H9 (cell line): ENCODE measurements at regions not wholly inside any gene's neighbourhood (a gene's known extent, or its start where the extent isn't known, plus 50 kb on each side); places are given as distances from the start of the nearest gene placed in this dataset.

Source experiments
- DNase-seq: peaks from one replicate; pipeline ENCODE4 v3.0.0-alpha.2; 2017
- H2AFZ ChIP-seq: one replicate; pipeline ENCODE4 v1.6.1; 2013; ENCODE audit warnings: mild to moderate bottlenecking, low read length, control low read depth, moderate library complexity
- H2AK5ac ChIP-seq: 2 replicates; pipeline ENCODE4 v1.6.1; 2013; ENCODE audit warnings: low read length, control low read depth, mixed read lengths; ENCODE audit not compliant: insufficient read length
- H2BK120ac ChIP-seq: one replicate; pipeline ENCODE4 v1.6.1; 2013; ENCODE audit warnings: low read depth, mild to moderate bottlenecking, low read length, control low read depth, inconsistent platforms; ENCODE audit not compliant: poor library complexity, severe bottlenecking
- H2BK12ac ChIP-seq: 2 replicates; pipeline ENCODE4 v1.6.1; 2013; ENCODE audit warnings: low read length, control low read depth, mixed read lengths, low read depth; ENCODE audit not compliant: insufficient read length
- H2BK15ac ChIP-seq: 2 replicates; pipeline ENCODE4 v1.6.1; 2013; ENCODE audit warnings: low read depth, low read length, control low read depth
- H2BK20ac ChIP-seq: one replicate; pipeline ENCODE4 v1.6.1; 2013; ENCODE audit warnings: low read depth, mild to moderate bottlenecking, low read length, control low read depth, inconsistent platforms; ENCODE audit not compliant: poor library complexity, severe bottlenecking
- H2BK5ac ChIP-seq: 2 replicates; pipeline ENCODE4 v1.6.1; 2013; ENCODE audit warnings: low read length, control low read depth, mixed read lengths; ENCODE audit not compliant: insufficient read length
- H3K14ac ChIP-seq: 2 replicates; pipeline ENCODE4 v1.6.1; 2013; ENCODE audit warnings: low read length, control low read depth; ENCODE audit not compliant: insufficient read depth
- H3K18ac ChIP-seq: 2 replicates; pipeline ENCODE4 v1.6.1; 2013; ENCODE audit warnings: low read depth, mild to moderate bottlenecking, mixed read lengths, low read length, control low read depth; ENCODE audit not compliant: insufficient read length
- H3K23ac ChIP-seq: 2 replicates; pipeline ENCODE4 v1.6.1; 2013; ENCODE audit warnings: low read length, control low read depth, mixed read lengths, low read depth; ENCODE audit not compliant: insufficient read length
- H3K23me2 ChIP-seq: 2 replicates; pipeline ENCODE4 v1.6.1; 2013; ENCODE audit warnings: low read depth, mild to moderate bottlenecking, mixed read lengths, low read length, control low read depth; ENCODE audit not compliant: insufficient read length, poor library complexity, severe bottlenecking
- H3K27ac ChIP-seq: 2 replicates; pipeline ENCODE4 v1.5.1; 2013; ENCODE audit warnings: low read length, control low read depth, mixed read lengths, low read depth; ENCODE audit not compliant: insufficient read length
- H3K27me3 ChIP-seq: 2 replicates; pipeline ENCODE4 v1.6.1; 2013; ENCODE audit warnings: low read length, control low read depth, inconsistent platforms; ENCODE audit not compliant: insufficient read depth
- H3K4ac ChIP-seq: 2 replicates; pipeline ENCODE4 v1.6.1; 2013; ENCODE audit warnings: low read depth, mild to moderate bottlenecking, control low read depth, inconsistent platforms, low read length, moderate library complexity
- H3K4me1 ChIP-seq: 2 replicates; pipeline ENCODE4 v1.6.1; 2013; ENCODE audit warnings: low read length, control low read depth, inconsistent platforms; ENCODE audit not compliant: insufficient read depth
- H3K4me2 ChIP-seq: 2 replicates; pipeline ENCODE4 v1.6.1; 2013; ENCODE audit warnings: low read length, control low read depth, mixed read lengths; ENCODE audit not compliant: insufficient read length, insufficient read depth
- H3K56ac ChIP-seq: 2 replicates; pipeline ENCODE4 v1.6.1; 2013; ENCODE audit warnings: low read depth, mild to moderate bottlenecking, mixed read lengths, low read length, control low read depth; ENCODE audit not compliant: insufficient read length
- H3K79me1 ChIP-seq: 2 replicates; pipeline ENCODE4 v1.6.1; 2013; ENCODE audit warnings: low read depth, mild to moderate bottlenecking, moderate library complexity, low read length, control low read depth, inconsistent platforms; ENCODE audit not compliant: insufficient read depth, poor library complexity, severe bottlenecking
- H3K79me2 ChIP-seq: 2 replicates; pipeline ENCODE4 v1.6.1; 2013; ENCODE audit warnings: low read length, control low read depth, inconsistent platforms; ENCODE audit not compliant: insufficient read depth
- H3K9ac ChIP-seq: 2 replicates; pipeline ENCODE4 v1.6.1; 2013; ENCODE audit warnings: low read length, control low read depth, mixed read lengths; ENCODE audit not compliant: insufficient read length; ENCODE audit errors: extremely low read depth
- H3K9me3 ChIP-seq: one replicate; pipeline ENCODE4 v1.6.1; 2013; ENCODE audit warnings: low read depth, low read length, inconsistent platforms; ENCODE audit not compliant: control insufficient read depth
- H3T11ph ChIP-seq: one replicate; pipeline ENCODE4 v1.6.1; 2013; ENCODE audit warnings: mild to moderate bottlenecking, low read length, control low read depth, inconsistent platforms
- H4K20me1 ChIP-seq: one replicate; pipeline ENCODE4 v1.6.1; 2013; ENCODE audit not compliant: control insufficient read depth, insufficient read length, insufficient read depth
- H4K5ac ChIP-seq: 2 replicates; pipeline ENCODE4 v1.6.1; 2013; ENCODE audit warnings: low read depth, mild to moderate bottlenecking, mixed read lengths, low read length, control low read depth; ENCODE audit not compliant: insufficient read length
- H4K8ac ChIP-seq: replicated peaks from 2 replicates; pipeline ENCODE4 v1.6.1; 2013; ENCODE audit warnings: low read length, control low read depth, mixed read lengths, low read depth; ENCODE audit not compliant: insufficient read length
- H4K91ac ChIP-seq: 2 replicates; pipeline ENCODE4 v1.6.1; 2013; ENCODE audit warnings: low read depth, mild to moderate bottlenecking, moderate library complexity, mixed read lengths, low read length, control low read depth; ENCODE audit not compliant: insufficient read length
- H3K27ac Mint-ChIP-seq, 3 experiments: 2 replicates in 2 of 3; 3 replicates in 1 of 3; pipeline ENCODE4 v1.8.0; 2020 to 2021; ENCODE audit warnings: mixed read lengths in 3 of 3, mild to moderate bottlenecking in 1 of 3, moderate library complexity in 1 of 3
- H3K27me3 Mint-ChIP-seq: 2 replicates; pipeline ENCODE4 v1.8.0; 2021; ENCODE audit warnings: low read depth, mild to moderate bottlenecking, moderate library complexity, mixed read lengths
- H3K36me3 Mint-ChIP-seq, 3 experiments: 2 replicates in 2 of 3; 3 replicates in 1 of 3; pipeline ENCODE4 v1.8.0; 2020 to 2021; ENCODE audit warnings: low read depth in 3 of 3, mixed read lengths in 3 of 3; ENCODE audit not compliant: insufficient read depth in 1 of 3
- H3K4me1 Mint-ChIP-seq, 2 experiments: 2 replicates each; pipeline ENCODE4 v1.8.0; 2020; ENCODE audit warnings: mixed read lengths in 2 of 2
- H3K4me3 Mint-ChIP-seq, 2 experiments: 2 replicates in 1 of 2; 3 replicates in 1 of 2; pipeline ENCODE4 v1.8.0; 2020 to 2021; ENCODE audit warnings: mild to moderate bottlenecking in 2 of 2, mixed read lengths in 2 of 2, moderate library complexity in 1 of 2
- H3K9me3 Mint-ChIP-seq, 2 experiments: 2 replicates in 1 of 2; 3 replicates in 1 of 2; pipeline ENCODE4 v1.8.0; 2020; ENCODE audit warnings: mild to moderate bottlenecking in 2 of 2, mixed read lengths in 2 of 2, moderate library complexity in 1 of 2
- CTCF ChIP-seq: fragments of 200-600 bp; sonication (generic); conservative IDR thresholded peaks from 3 replicates; pipeline ENCODE4 v1.8.0; 2021; ENCODE audit warnings: antibody characterized with exemption, mild to moderate bottlenecking

- no peak overlapping the region for H2BK120ac ChIP-seq
- no peak overlapping the region for H4K91ac ChIP-seq
- H3K27me3 ChIP-seq: no peaks in the 10 kb centered on the region
- no peak overlapping the region for H3K56ac ChIP-seq
- H3K27ac ChIP-seq: no peak overlapping the region
- H4K20me1 ChIP-seq: no peaks in the 10 kb centered on the region
- H2BK20ac ChIP-seq: no peak overlapping the region
- no peaks in the 10 kb centered on the region for H3K4me1 ChIP-seq
- Mint-ChIP-seq H3K9me3 (peaks cover 2 to 4% of the 10 kb centered on the region in 2 experiments; a peak in 3 of 5 replicates), H3K27me3 (peaks cover 2% of the 10 kb centered on the region; the same call in 1 of the 2 replicates), H3K36me3 (peaks cover 4 to 9% (median 5%) of the 10 kb centered on the region in 3 experiments; a peak in 5 of 7 replicates), H3K4me1 (peaks cover 21% of the 10 kb centered on the region in 2 experiments), H3K4me3 (no peak overlapping the region), H3K27ac (no peak overlapping the region; a peak in 1 of 7 replicates)
- H2AFZ ChIP-seq: no peak overlapping the region
- no peaks in the 10 kb centered on the region for H3K23me2 ChIP-seq
- no peak overlapping the region for H2AK5ac ChIP-seq
- no peak overlapping the region for H2BK15ac ChIP-seq
- DNase-seq: no peak
- no peak overlapping the region for H3T11ph ChIP-seq
- H3K9me3 ChIP-seq: no peaks in the 10 kb centered on the region
- H3K79me2 ChIP-seq: no peaks in the 10 kb centered on the region
- no peak overlapping the region for H3K14ac ChIP-seq
- no peak overlapping the region for H3K23ac ChIP-seq
- H3K9ac ChIP-seq: no peak overlapping the region
- H3K79me1 ChIP-seq: no peaks in the 10 kb centered on the region
- no peak overlapping the region for H4K8ac ChIP-seq
- no peak overlapping the region for H2BK5ac ChIP-seq
- H3K18ac ChIP-seq: no peak overlapping the region
- no peak overlapping the region for H2BK12ac ChIP-seq
- no peak overlapping the region for H3K4me2 ChIP-seq
- H3K4ac ChIP-seq: no peak overlapping the region
- TF ChIP-seq CTCF: no peak
- H4K5ac ChIP-seq: no peak overlapping the region
These were observed 508.1 kb upstream of the BTBD3 start for GRCh38 chr20:11409561-11409960.
